Panc1 (cell line): ENCODE measurements at regions not wholly inside any gene's neighbourhood (a gene's known extent, or its start where the extent isn't known, plus 50 kb on each side); places are given as distances from the start of the nearest gene placed in this dataset.

ENCODE experiments used
- ATAC-seq: fragments of 200-7000 bp; cut with Tn5 transposase; 2 replicates; pipeline ENCODE4 v1.9.1; 2020; ENCODE audit warnings: mild to moderate bottlenecking, moderate library complexity
- BruUV-seq: library from RNA; stranded (reverse); fragments of 400-500 nt; replicated peaks from 2 replicates; lab custom pipeline; 2021; lab: Mats Ljungman, UMichigan
- CTCF ChIA-PET: fragments of 300-600 bp; sonication (Branson Sonifier 250); formaldehyde crosslinking; loops from one replicate; lab custom pipeline; 2022; ENCODE audit warnings: antibody characterized with exemption; lab: Charles Lee
- POLR2A ChIA-PET: fragments of 300-600 bp; sonication (Branson Sonifier 250); formaldehyde crosslinking; loops from one replicate; lab custom pipeline; 2022; ENCODE audit warnings: antibody characterized with exemption; lab: Charles Lee
- DNase-seq: peaks from one replicate; pipeline ENCODE4 v3.0.0-alpha.2; 2010; ENCODE audit warnings: low read depth, low spot score
- H3K27ac ChIP-seq: 2 replicates; pipeline ENCODE4 v1.5.1; 2011; ENCODE audit warnings: mild to moderate bottlenecking, low read length, inconsistent platforms
- H3K27me3 ChIP-seq: fragments of 200-500 bp; sonication (Bioruptor generic); 2 replicates; pipeline ENCODE4 v1.6.0; 2014; ENCODE audit warnings: low read length, inconsistent platforms; ENCODE audit not compliant: control insufficient read depth, insufficient read depth
- H3K36me3 ChIP-seq: fragments of 200-500 bp; sonication (Bioruptor generic); 2 replicates; pipeline ENCODE4 v1.5.1; 2014; ENCODE audit warnings: inconsistent platforms, mild to moderate bottlenecking, low read length, moderate library complexity; ENCODE audit not compliant: control insufficient read depth, insufficient read depth
- H3K4me1 ChIP-seq: 2 replicates; pipeline ENCODE4 v1.5.1; 2011; ENCODE audit warnings: inconsistent platforms, mild to moderate bottlenecking, low read length, moderate library complexity; ENCODE audit not compliant: control insufficient read depth, insufficient read depth
- H3K4me3 ChIP-seq, 2 experiments: 2 replicates each; pipeline ENCODE4 v1.5.1; 2011 to 2012; ENCODE audit warnings: low read depth in 2 of 2, low read length in 2 of 2, mild to moderate bottlenecking in 2 of 2, inconsistent platforms in 1 of 2, moderate library complexity in 1 of 2
- H3K9me3 ChIP-seq: fragments of 200-500 bp; sonication (Bioruptor generic); 2 replicates; pipeline ENCODE4 v1.5.1; 2014; ENCODE audit warnings: low read depth, mild to moderate bottlenecking, inconsistent platforms, low read length, moderate library complexity; ENCODE audit not compliant: control insufficient read depth, insufficient read depth
- CTCF ChIP-seq: fragments of 450-650 bp; IDR thresholded peaks from 2 replicates; pipeline ENCODE4 v1.5.1; 2017; ENCODE audit warnings: mild to moderate bottlenecking
- POLR2AphosphoS5 ChIP-seq: IDR thresholded peaks from 2 replicates; pipeline ENCODE4 v1.6.1; 2012; ENCODE audit warnings: mild to moderate bottlenecking, low read depth, low read length, moderate library complexity
- REST ChIP-seq, 2 experiments: IDR thresholded peaks; 2 replicates each; pipeline ENCODE4 v1.6.1; 2011 to 2012; ENCODE audit warnings: low read depth in 2 of 2, control low read depth in 1 of 2, low read length in 1 of 2, mild to moderate bottlenecking in 1 of 2, moderate library complexity in 1 of 2; ENCODE audit not compliant: insufficient read depth in 1 of 2
- SIN3A ChIP-seq: IDR thresholded peaks from 2 replicates; pipeline ENCODE4 v1.6.1; 2012; ENCODE audit warnings: low read depth, mild to moderate bottlenecking, low read length, moderate library complexity, borderline replicate concordance; ENCODE audit not compliant: insufficient read depth
- TCF7L2 ChIP-seq: IDR thresholded peaks from 2 replicates; pipeline ENCODE4 v1.6.1; 2011; ENCODE audit warnings: mild to moderate bottlenecking, low read depth, low read length, inconsistent platforms
- in situ Hi-C: cut with HindIII; loops from 2 replicates; pipeline ENCODE4 v1.10.0; 2016; ENCODE audit warnings: low sequenced_read_pairs, low pct_unique_long_range_greater_than_20kb
- intact Hi-C: fragments of 100-400 bp; cut with micrococcal nuclease; formaldehyde crosslinking; loops from one replicate; pipeline ENCODE4 v1.10.0; 2022; ENCODE audit not compliant: unreplicated experiment

- intact Hi-C loops (no loop called here), in situ Hi-C loops (no loop called here)
- H3K36me3 ChIP-seq, result no peaks in the 10 kb centered on the region
- no peaks in the 10 kb centered on the region for H3K4me1 ChIP-seq
- H3K9me3 ChIP-seq, result no peaks in the 10 kb centered on the region
- no peak for DNase-seq
- CTCF ChIA-PET, result interaction anchor here (0.6 kb wide), 1 partner anchor 14 kb away, joined by 3 read pairs; no protein-coding TSS in a partner anchor
- H3K4me3 ChIP-seq, result no peak overlapping the region
- ATAC-seq, result no peak
- H3K27ac ChIP-seq, result no peak overlapping the region
- no peaks in the 10 kb centered on the region for H3K27me3 ChIP-seq
- no peak for TF ChIP-seq TCF7L2
- TF ChIP-seq POLR2AphosphoS5, result no peak
- no peak for TF ChIP-seq SIN3A
- no peak for TF ChIP-seq REST (IDR thresholded peaks at IDR 0.05; ENCODE audit: insufficient read depth in 1 of 2, low read depth in 2 of 2, low read length in 1 of 2)
- no peak for TF ChIP-seq CTCF
- BruUV-seq, result no TSS peak
- POLR2A ChIA-PET, result no interaction called here
Measured at GRCh38 chr3:95468331-95468730, 1346.1 kb upstream of the EPHA6 start.

- BruUV-seq, result no TSS peak
- TF ChIP-seq SIN3A (no peak), POLR2AphosphoS5 (no peak), TCF7L2 (no peak), CTCF (no peak), REST (IDR thresholded peaks at IDR 0.05; ENCODE audit: insufficient read depth in 1 of 2, low read depth in 2 of 2, low read length in 1 of 2) (no peak)
- POLR2A ChIA-PET, result no interaction called here
- Histone ChIP-seq H3K4me3 (no peak overlapping the region), H3K27me3 (no peaks in the 10 kb centered on the region), H3K4me1 (no peaks in the 10 kb centered on the region), H3K9me3 (no peaks in the 10 kb centered on the region), H3K36me3 (no peaks in the 10 kb centered on the region), H3K27ac (no peak overlapping the region)
- intact Hi-C loops (no loop called here), in situ Hi-C loops (no loop called here)
- ATAC-seq (no peak), DNase-seq (no peak)
- CTCF ChIA-PET, result no interaction called here
Measured at GRCh38 chr3:95474338-95474737, 1340.1 kb upstream of the EPHA6 start.
